Liver (tissue), 8 donors: ENCODE measurements at regions not wholly inside any gene's neighbourhood (a gene's known extent, or its start where the extent isn't known, plus 50 kb on each side); places are given as distances from the start of the nearest gene placed in this dataset.
"Not testable (repeated sequence)": the region's sequence is repeated elsewhere in the genome, so short reads cannot be mapped to it uniquely, and the experiment has no call there.

Source experiments
- DNase-seq: peaks from one replicate; pipeline ENCODE4 v3.0.0-alpha.2; 2017; ENCODE audit warnings: low spot score
- H3K27ac ChIP-seq, 2 donors: one replicate each; pipeline ENCODE4 v1.7.0; 2013; ENCODE audit warnings: inconsistent platforms in 2 of 2, low read length in 2 of 2, control low read depth in 1 of 2, low read depth in 1 of 2, mild to moderate bottlenecking in 1 of 2
- H3K27me3 ChIP-seq, 4 donors: one replicate each; pipeline versions ENCODE4 v1.6.1 to v1.7.0; 2013; ENCODE audit warnings: low read length in 3 of 4, inconsistent platforms in 1 of 4, mild to moderate bottlenecking in 1 of 4, moderate library complexity in 1 of 4; ENCODE audit not compliant: control insufficient read depth in 4 of 4, insufficient read depth in 4 of 4
- H3K36me3 ChIP-seq, 4 donors: one replicate each; pipeline versions ENCODE4 v1.6.1 to v1.7.0; 2013; ENCODE audit warnings: low read length in 3 of 4, mild to moderate bottlenecking in 3 of 4, low read depth in 1 of 4, moderate library complexity in 1 of 4; ENCODE audit not compliant: control insufficient read depth in 4 of 4, insufficient read depth in 3 of 4
- H3K4me1 ChIP-seq, 4 donors: one replicate each; pipeline versions ENCODE4 v1.6.1 to v1.7.0; 2013; ENCODE audit warnings: low read length in 3 of 4, mild to moderate bottlenecking in 3 of 4, moderate library complexity in 1 of 4; ENCODE audit not compliant: control insufficient read depth in 4 of 4, insufficient read depth in 4 of 4
- H3K4me3 ChIP-seq, 3 donors: one replicate each; pipeline versions ENCODE4 v1.6.1 to v1.7.0; 2013; ENCODE audit warnings: low read length in 3 of 3, control low read depth in 1 of 3, low read depth in 1 of 3, mild to moderate bottlenecking in 1 of 3
- H3K9ac ChIP-seq, 2 donors: one replicate each; pipeline ENCODE4 v1.7.0; 2013; ENCODE audit warnings: low read length in 2 of 2, mild to moderate bottlenecking in 2 of 2, moderate library complexity in 2 of 2, control low read depth in 1 of 2, low read depth in 1 of 2
- H3K9me3 ChIP-seq, 4 donors: one replicate each; pipeline versions ENCODE4 v1.6.1 to v1.7.0; 2013; ENCODE audit warnings: low read length in 3 of 4; ENCODE audit not compliant: control insufficient read depth in 4 of 4
- ATF3 ChIP-seq: IDR thresholded peaks from 2 replicates; pipeline ENCODE4 v1.6.1; 2016; ENCODE audit warnings: antibody characterized with exemption
- CTCF ChIP-seq: fragments of 150-350 bp; IDR thresholded peaks from 2 replicates; pipeline ENCODE4 v1.5.1; 2017; ENCODE audit warnings: improper control_type of control experiment, low read depth, low read length; ENCODE audit not compliant: missing input control
- EGR1 ChIP-seq, 2 donors: IDR thresholded peaks; 2 replicates each; pipeline ENCODE4 v1.6.1; 2016 to 2018; ENCODE audit warnings: antibody characterized with exemption in 2 of 2, low read depth in 2 of 2
- GABPA ChIP-seq, 2 donors: IDR thresholded peaks in 1 of 2; conservative IDR thresholded peaks in 1 of 2; 2 replicates each; pipeline ENCODE4 v1.6.1; 2016; ENCODE audit warnings: antibody characterized with exemption in 2 of 2, mild to moderate bottlenecking in 1 of 2, moderate library complexity in 1 of 2
- HNF4A ChIP-seq, 2 donors: conservative IDR thresholded peaks; 2 replicates each; pipeline ENCODE4 v1.6.1; 2016; ENCODE audit warnings: antibody characterized with exemption in 2 of 2, mild to moderate bottlenecking in 2 of 2
- JUND ChIP-seq, 2 donors: IDR thresholded peaks; 2 replicates each; pipeline ENCODE4 v1.6.1; 2016; ENCODE audit warnings: antibody characterized with exemption in 2 of 2
- MAX ChIP-seq: IDR thresholded peaks from 2 replicates; pipeline ENCODE4 v1.6.1; 2016; ENCODE audit warnings: antibody characterized with exemption
- NR2F2 ChIP-seq: IDR thresholded peaks from 2 replicates; pipeline ENCODE4 v1.6.1; 2016; ENCODE audit warnings: antibody characterized with exemption
- TAF1 ChIP-seq: conservative IDR thresholded peaks from 2 replicates; pipeline ENCODE4 v1.6.1; 2016; ENCODE audit warnings: antibody characterized with exemption, mild to moderate bottlenecking
- YY1 ChIP-seq: IDR thresholded peaks from 2 replicates; pipeline ENCODE4 v1.6.1; 2016; ENCODE audit warnings: antibody characterized with exemption, mild to moderate bottlenecking
- WGBS: extraction: QIAGEN DNeasy Blood & Tissue Kit; methylation state at CpG from one replicate; pipeline ENCODE4 v1.1.7; 2013; 5-methylcytosine and 5-hydroxymethylcytosine counted together
- donor health status: healthy.
- donor health status: healthy.
- donor health status: healthy.
- donor health status: healthy.
- donor health status: healthy.

- DNase-seq, H3K9me3 ChIP-seq, H3K27me3 ChIP-seq, H3K4me3 ChIP-seq, H3K9ac ChIP-seq, H3K27ac ChIP-seq, H3K4me1 ChIP-seq, H3K36me3 ChIP-seq: not testable (repeated sequence)
Observed at GRCh38 chrX:73914792-73915191, 62.3 kb upstream of the XIST start.

GRCh38 chrX:73913580-73913979, 61.1 kb upstream of the XIST start:
- Histone ChIP-seq H3K9me3 (no peaks in the 10 kb centered on the region), H3K27me3 (no peaks in the 10 kb centered on the region), H3K36me3 (no peaks in the 10 kb centered on the region), H3K4me1 (no peaks in the 10 kb centered on the region), H3K27ac (no peak overlapping the region), H3K4me3 (no peak overlapping the region), H3K9ac (no peak overlapping the region)
- no peak for TF ChIP-seq HNF4A (conservative IDR thresholded peaks at IDR 0.05)
- TF ChIP-seq EGR1 (IDR thresholded peaks at IDR 0.05; ENCODE audit: low read depth in 2 of 2), result no peak
- no peak for TF ChIP-seq ATF3
- TF ChIP-seq GABPA (IDR thresholded peaks at IDR 0.05 in 1 of 2, conservative IDR thresholded peaks at IDR 0.05 in 1 of 2), result no peak
- no peak for TF ChIP-seq MAX
- TF ChIP-seq YY1, result no peak
- no peak for TF ChIP-seq CTCF
- TF ChIP-seq TAF1, result no peak
- TF ChIP-seq JUND (IDR thresholded peaks at IDR 0.05), result no peak
- TF ChIP-seq NR2F2, result no peak
- DNase-seq, result no peak
- WGBS, result 21% methylated on average over 5 of the region's 5 CpGs

GRCh38 chrX:73911946-73912345, 59.4 kb upstream of the XIST start:
- H3K27ac ChIP-seq, H3K9me3 ChIP-seq, H3K27me3 ChIP-seq, H3K4me1 ChIP-seq, H3K36me3 ChIP-seq, DNase-seq, H3K4me3 ChIP-seq, H3K9ac ChIP-seq: not testable (repeated sequence)
- 97% methylated on average over 5 of the region's 5 CpGs for WGBS

- H3K4me1 ChIP-seq, H3K9ac ChIP-seq, H3K9me3 ChIP-seq, H3K4me3 ChIP-seq, DNase-seq, H3K27me3 ChIP-seq, H3K27ac ChIP-seq, H3K36me3 ChIP-seq: not testable (repeated sequence)
- 93% methylated on average over 2 of the region's 2 CpGs for WGBS
Observed at GRCh38 chrX:73905749-73906374, 53.3 kb upstream of the XIST start.
